HCT116 (cell line): ENCODE measurements at regions not wholly inside any gene's neighbourhood (a gene's known extent, or its start where the extent isn't known, plus 50 kb on each side); places are given as distances from the start of the nearest gene placed in this dataset.

ENCODE experiments used
- CBX3 ChIP-seq: IDR thresholded peaks from 2 replicates; pipeline ENCODE4 v1.6.1; 2012; ENCODE audit warnings: low read depth
- CEBPB ChIP-seq: IDR thresholded peaks from 2 replicates; pipeline ENCODE4 v1.6.1; 2012; ENCODE audit warnings: low read depth
- ELF1 ChIP-seq: IDR thresholded peaks from 2 replicates; pipeline ENCODE4 v1.6.1; 2012; ENCODE audit warnings: low read depth, borderline replicate concordance
- EZH2 ChIP-seq: fragments of 200-600 bp; sonication (generic); IDR thresholded peaks from 2 replicates; pipeline ENCODE4 v1.6.1; 2017; ENCODE audit warnings: antibody characterized with exemption, mixed run types
- EZH2phosphoT487 ChIP-seq: fragments of 200-600 bp; IDR thresholded peaks from 2 replicates; pipeline ENCODE4 v1.6.1; 2018; ENCODE audit warnings: antibody characterized with exemption, borderline replicate concordance
- JUND ChIP-seq: IDR thresholded peaks from 2 replicates; pipeline ENCODE4 v1.6.1; 2012
- POLR2A ChIP-seq: IDR thresholded peaks from 2 replicates; pipeline ENCODE4 v1.7.0; 2011; ENCODE audit warnings: borderline replicate concordance; ENCODE audit not compliant: insufficient read depth, insufficient read length; ENCODE audit errors: extremely low read depth
- POLR2AphosphoS5 ChIP-seq: IDR thresholded peaks from 2 replicates; pipeline ENCODE4 v1.6.1; 2011; ENCODE audit warnings: mild to moderate bottlenecking, low read depth, low read length, moderate library complexity
- RAD21 ChIP-seq: IDR thresholded peaks from 2 replicates; pipeline ENCODE4 v1.6.1; 2012; ENCODE audit warnings: low read depth, mild to moderate bottlenecking
- SIN3A ChIP-seq: IDR thresholded peaks from 2 replicates; pipeline ENCODE4 v1.6.1; 2012; ENCODE audit warnings: low read depth
- YY1 ChIP-seq: IDR thresholded peaks from 2 replicates; pipeline ENCODE4 v1.6.1; 2011; ENCODE audit warnings: low read length, low read depth, moderate library complexity, mild to moderate bottlenecking; ENCODE audit not compliant: insufficient replicate concordance; ENCODE audit errors: extremely low read depth
- TF ChIP-seq, protein P1 (sequence below), 3 experiments: fragments of 200-600 bp in 1 of 3; sonication (generic) in 1 of 3; IDR thresholded peaks in 2 of 3; conservative IDR thresholded peaks in 1 of 3; 2 replicates each; pipeline ENCODE4 v1.5.1; 2012 to 2017; ENCODE audit warnings: low read depth in 2 of 3, low read length in 2 of 3, antibody characterized with exemption in 1 of 3, borderline replicate concordance in 1 of 3, control low read depth in 1 of 3, mild to moderate bottlenecking in 1 of 3, mixed read lengths in 1 of 3, mixed run types in 1 of 3, moderate library complexity in 1 of 3; ENCODE audit not compliant: insufficient read depth in 1 of 3
- TF ChIP-seq, protein P2 (sequence below): IDR thresholded peaks from 2 replicates; pipeline ENCODE4 v1.6.1; 2012
- TF ChIP-seq, protein P3 (sequence below): IDR thresholded peaks from 2 replicates; pipeline ENCODE4 v1.6.1; 2011; ENCODE audit warnings: mild to moderate bottlenecking, low read length, moderate library complexity; ENCODE audit not compliant: insufficient replicate concordance; ENCODE audit errors: extremely low read depth

DNA sequence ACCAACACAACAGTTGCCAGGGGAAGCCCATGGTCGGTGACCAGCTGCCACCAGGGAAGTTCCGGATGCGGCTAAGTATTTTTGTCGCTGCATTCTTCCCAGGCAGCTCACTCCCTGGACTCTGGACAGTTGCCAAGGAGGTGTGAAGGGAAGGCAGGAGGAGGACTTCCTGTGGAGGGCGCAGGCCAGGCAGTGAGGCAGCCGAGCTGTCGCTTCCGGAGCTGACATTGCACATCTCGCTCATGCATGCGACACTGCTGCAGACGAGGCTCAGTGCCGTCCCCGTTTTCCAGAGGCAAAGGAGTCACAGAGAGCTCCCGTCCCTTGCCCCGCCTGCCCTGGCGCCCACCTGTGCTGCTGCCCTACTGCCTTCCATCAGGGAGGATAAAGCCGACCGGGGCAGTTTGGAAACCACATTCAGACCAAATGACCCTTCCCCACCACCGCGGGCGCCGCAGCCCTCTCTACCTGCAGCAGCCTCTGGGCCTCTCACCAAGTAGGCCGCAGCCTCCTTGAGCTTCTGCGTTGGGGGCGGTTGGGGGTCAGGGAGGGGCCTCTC is 81.4 kb downstream of the NENF start:
- TF ChIP-seq POLR2A (no peak), SIN3A (no peak), EZH2phosphoT487 (no peak), EZH2 (no peak), CEBPB (no peak), YY1 (peak; percentile 21), JUND (peak; percentile 37; the same call in 1 of the 2 replicates), RAD21 (no peak), CBX3 (peak; percentile 65; the same call in 1 of the 2 replicates), POLR2AphosphoS5 (peak; percentile 73), ELF1 (no peak; the same call in 1 of the 2 replicates)
- TF ChIP-seq, protein P1, sequence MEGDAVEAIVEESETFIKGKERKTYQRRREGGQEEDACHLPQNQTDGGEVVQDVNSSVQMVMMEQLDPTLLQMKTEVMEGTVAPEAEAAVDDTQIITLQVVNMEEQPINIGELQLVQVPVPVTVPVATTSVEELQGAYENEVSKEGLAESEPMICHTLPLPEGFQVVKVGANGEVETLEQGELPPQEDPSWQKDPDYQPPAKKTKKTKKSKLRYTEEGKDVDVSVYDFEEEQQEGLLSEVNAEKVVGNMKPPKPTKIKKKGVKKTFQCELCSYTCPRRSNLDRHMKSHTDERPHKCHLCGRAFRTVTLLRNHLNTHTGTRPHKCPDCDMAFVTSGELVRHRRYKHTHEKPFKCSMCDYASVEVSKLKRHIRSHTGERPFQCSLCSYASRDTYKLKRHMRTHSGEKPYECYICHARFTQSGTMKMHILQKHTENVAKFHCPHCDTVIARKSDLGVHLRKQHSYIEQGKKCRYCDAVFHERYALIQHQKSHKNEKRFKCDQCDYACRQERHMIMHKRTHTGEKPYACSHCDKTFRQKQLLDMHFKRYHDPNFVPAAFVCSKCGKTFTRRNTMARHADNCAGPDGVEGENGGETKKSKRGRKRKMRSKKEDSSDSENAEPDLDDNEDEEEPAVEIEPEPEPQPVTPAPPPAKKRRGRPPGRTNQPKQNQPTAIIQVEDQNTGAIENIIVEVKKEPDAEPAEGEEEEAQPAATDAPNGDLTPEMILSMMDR (IDR thresholded peaks at IDR 0.05 in 2 of 3, conservative IDR thresholded peaks at IDR 0.05 in 1 of 3; ENCODE audit: borderline replicate concordance in 1 of 3, insufficient read depth in 1 of 3, low read depth in 2 of 3, low read length in 2 of 3) = 0 out of 6 replicates have a peak, but pooled peaks of 1 of the 3 experiments have one; percentile 26
- TF ChIP-seq, protein P2, sequence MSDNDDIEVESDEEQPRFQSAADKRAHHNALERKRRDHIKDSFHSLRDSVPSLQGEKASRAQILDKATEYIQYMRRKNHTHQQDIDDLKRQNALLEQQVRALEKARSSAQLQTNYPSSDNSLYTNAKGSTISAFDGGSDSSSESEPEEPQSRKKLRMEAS = peak; percentile 96
- TF ChIP-seq, protein P3, sequence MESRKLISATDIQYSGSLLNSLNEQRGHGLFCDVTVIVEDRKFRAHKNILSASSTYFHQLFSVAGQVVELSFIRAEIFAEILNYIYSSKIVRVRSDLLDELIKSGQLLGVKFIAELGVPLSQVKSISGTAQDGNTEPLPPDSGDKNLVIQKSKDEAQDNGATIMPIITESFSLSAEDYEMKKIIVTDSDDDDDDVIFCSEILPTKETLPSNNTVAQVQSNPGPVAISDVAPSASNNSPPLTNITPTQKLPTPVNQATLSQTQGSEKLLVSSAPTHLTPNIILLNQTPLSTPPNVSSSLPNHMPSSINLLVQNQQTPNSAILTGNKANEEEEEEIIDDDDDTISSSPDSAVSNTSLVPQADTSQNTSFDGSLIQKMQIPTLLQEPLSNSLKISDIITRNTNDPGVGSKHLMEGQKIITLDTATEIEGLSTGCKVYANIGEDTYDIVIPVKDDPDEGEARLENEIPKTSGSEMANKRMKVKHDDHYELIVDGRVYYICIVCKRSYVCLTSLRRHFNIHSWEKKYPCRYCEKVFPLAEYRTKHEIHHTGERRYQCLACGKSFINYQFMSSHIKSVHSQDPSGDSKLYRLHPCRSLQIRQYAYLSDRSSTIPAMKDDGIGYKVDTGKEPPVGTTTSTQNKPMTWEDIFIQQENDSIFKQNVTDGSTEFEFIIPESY = no peak
